Epithelial cell of proximal tubule (primary cell): ENCODE measurements at regions not wholly inside any gene's neighbourhood (a gene's known extent, or its start where the extent isn't known, plus 50 kb on each side); places are given as distances from the start of the nearest gene placed in this dataset.

Experiments
- DNase-seq: peaks from one replicate; pipeline ENCODE4 v3.0.0-alpha.2; 2011; ENCODE audit warnings: low read depth
- H3K4me3 ChIP-seq: 2 replicates; pipeline ENCODE4 v1.5.1; 2011; ENCODE audit warnings: low read depth, mild to moderate bottlenecking, low read length
- CTCF ChIP-seq: conservative IDR thresholded peaks from 2 replicates; pipeline ENCODE4 v1.5.1; 2012; ENCODE audit warnings: low read depth, mild to moderate bottlenecking, low read length

- DNase-seq, result no peak
- TF ChIP-seq CTCF, result no peak
- no peak overlapping the region for H3K4me3 ChIP-seq
Measured at GRCh38 chr13:52955472-52955874, 73.1 kb upstream of the OLFM4 start.

- no peak for TF ChIP-seq CTCF
- no peak for DNase-seq
Measured at GRCh38 chr13:52954838-52955237, 73.8 kb upstream of the OLFM4 start.

GRCh38 chr13:52950436-52950956 lies 78.1 kb upstream of the OLFM4 start:
- DNase-seq, result no peak
- no peak overlapping the region for H3K4me3 ChIP-seq
- TF ChIP-seq CTCF, result no peak

More at GRCh38 chr13:52954838-52955237, 73.8 kb upstream of the OLFM4 start:
- no peak overlapping the region for H3K4me3 ChIP-seq

- DNase-seq, result no peak
- no peak for TF ChIP-seq CTCF
- no peak overlapping the region for H3K4me3 ChIP-seq
Measured at GRCh38 chr13:52949742-52950141, 78.9 kb upstream of the OLFM4 start.

GRCh38 chr13:52949044-52949443 lies 79.6 kb upstream of the OLFM4 start:
- H3K4me3 ChIP-seq, result no peak overlapping the region
- DNase-seq, result no peak

GRCh38 chr13:52947921-52948373 lies 80.7 kb upstream of the OLFM4 start:
- no peak for TF ChIP-seq CTCF
- DNase-seq, result no peak
- H3K4me3 ChIP-seq, result no peak overlapping the region

More at GRCh38 chr13:52949044-52949443, 79.6 kb upstream of the OLFM4 start:
- no peak for TF ChIP-seq CTCF

- TF ChIP-seq CTCF, result no peak
- no peak for DNase-seq
- H3K4me3 ChIP-seq, result no peak overlapping the region
Measured at GRCh38 chr13:52945348-52945747, 83.3 kb upstream of the OLFM4 start.
